ENCODE measurements at regions not wholly inside any gene's neighbourhood (a gene's known extent, or its start where the extent isn't known, plus 50 kb on each side); places are given as distances from the start of the nearest gene placed in this dataset.
"Not testable (repeated sequence)": the region's sequence is repeated elsewhere in the genome, so short reads cannot be mapped to it uniquely, and the experiment has no call there.

DNA sequence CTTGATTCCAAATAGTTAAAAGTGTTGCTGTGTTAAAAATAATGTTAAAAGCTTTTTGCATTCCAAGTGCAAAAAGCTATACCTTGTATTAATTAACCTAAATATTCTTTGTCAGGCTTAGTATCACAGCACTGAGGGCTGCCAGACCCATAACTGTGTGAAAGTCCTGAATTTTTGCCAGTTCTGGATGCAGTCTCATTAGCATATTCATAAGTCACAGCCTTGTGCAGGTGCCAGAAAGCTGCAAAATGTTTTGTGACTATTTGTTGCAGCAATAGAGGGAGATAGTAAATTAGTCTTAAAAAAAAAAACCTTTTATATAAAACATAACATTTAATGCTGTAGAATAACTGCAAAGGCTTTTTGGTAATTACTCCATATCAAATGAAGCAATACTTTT, 56.6 kb downstream of the SLITRK1 start:
- DNase-seq: no peak

DNA sequence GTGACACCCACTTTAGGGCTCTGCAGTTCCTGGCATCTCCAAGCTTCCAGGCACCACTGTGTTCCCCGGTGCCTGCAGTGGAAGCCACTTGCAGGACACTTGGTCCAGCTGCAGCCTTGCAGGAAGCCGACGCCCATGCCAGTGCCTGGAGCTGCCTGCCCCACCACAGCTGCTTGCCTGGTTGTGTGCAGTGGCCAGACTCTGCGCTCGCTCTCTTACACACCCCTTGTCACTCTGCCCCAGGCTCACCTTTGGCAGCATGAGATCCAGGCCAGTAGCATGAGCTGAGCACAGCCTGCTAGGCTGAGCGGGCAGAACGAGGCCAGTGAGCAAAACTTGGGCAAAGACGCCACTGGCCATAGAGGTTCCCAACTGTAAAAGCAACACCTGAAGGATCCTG, 57.7 kb downstream of the SLITRK1 start:
- DNase-seq: no peak

DNA sequence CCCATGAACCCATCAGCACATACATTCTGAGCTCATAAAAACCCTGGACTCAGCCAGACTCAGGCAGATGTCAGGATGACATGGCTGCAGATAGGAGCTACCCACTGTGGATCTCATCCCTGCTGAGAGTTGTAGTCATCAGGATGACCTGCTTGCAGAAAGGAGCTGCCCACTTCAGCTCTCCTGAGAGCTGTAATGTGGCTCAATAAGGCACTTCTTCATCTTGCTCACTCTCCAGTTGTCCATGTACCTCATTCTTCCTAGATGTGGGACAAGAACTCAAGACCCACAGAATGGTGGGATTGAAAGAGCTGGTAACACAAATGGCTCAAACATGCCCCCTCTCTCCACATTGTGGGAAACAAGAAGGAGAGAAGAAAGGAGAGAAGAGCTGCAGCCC, 58.2 kb downstream of the SLITRK1 start:
- no peak for DNase-seq

DNA sequence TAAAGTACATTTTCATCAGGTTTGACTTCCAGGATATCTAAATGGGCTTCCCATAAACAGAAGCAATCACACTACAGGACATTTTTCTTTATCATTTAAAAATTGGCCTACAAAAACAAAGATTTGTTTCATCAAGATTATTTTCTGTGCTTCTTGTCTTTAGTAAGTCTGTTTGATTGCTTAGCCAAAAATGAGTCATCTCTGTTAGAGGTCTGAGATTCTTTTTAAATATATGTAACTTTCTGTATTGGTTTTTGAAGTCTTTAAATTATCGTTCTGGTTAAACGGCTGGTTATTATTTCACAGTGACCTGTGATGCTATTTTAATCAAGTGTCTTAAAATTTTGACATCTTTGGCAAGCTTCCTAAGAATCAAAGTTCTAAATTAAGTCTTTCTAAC, 62.7 kb downstream of the SLITRK1 start:
- no peak for DNase-seq

DNA sequence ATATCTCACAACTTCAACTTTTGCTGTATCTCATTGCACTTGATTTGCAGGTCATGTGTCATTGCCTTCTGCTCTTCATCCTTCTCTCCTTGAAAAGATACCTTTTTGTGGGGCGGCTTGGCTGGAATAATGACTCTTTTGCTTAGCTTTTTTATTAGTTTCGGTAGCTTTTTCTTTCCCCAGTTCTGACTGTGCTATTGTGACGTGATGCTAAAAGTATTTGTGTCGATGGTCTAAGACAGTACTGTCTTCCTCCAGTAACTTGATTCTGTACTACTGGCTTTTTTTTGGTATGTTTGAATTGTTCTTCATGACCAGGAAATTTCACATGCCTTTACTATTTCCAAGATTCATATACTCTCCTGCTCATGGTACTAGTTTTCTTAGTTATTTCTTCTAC, 63.1 kb downstream of the SLITRK1 start:
- no peak for DNase-seq

DNA sequence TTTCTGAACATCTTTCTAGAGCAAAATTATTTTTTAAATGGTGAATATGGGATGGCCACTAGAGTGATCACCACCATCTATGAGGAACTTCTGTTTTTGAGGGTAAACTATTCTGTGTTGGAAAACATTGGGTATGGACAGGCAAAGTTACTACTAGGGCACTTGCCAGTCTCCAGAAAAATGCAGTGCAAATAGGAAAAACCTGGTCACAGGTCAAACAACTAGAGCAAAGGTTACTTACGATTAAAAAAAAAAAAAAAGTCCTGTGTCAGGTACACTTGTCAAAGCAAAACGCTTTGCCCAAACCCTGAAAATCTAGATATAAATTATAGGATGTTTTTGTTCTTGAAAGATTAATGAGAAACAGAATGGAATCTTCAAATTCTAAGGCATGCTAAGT, 66.2 kb downstream of the SLITRK1 start:
- DNase-seq: no peak

DNA sequence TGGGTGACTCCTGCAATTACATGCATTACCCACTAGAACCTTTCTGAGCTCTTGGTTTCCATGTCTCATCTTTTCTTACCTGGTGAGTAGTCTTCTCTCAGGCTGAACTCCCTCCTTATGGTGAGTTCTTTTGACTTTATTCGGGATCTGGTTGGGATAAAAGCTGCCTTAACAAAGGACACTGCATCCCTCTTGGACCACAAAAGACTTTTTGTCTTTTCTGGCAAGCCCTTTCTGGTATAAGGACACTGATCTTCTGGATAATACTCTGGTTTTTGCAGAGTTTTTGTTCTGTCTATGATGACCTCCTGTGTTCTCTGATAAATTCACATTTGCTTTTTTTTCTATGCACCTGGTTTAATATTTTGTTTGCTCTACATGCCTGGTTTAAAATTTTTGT, 66.7 kb downstream of the SLITRK1 start:
- DNase-seq: no peak

DNA sequence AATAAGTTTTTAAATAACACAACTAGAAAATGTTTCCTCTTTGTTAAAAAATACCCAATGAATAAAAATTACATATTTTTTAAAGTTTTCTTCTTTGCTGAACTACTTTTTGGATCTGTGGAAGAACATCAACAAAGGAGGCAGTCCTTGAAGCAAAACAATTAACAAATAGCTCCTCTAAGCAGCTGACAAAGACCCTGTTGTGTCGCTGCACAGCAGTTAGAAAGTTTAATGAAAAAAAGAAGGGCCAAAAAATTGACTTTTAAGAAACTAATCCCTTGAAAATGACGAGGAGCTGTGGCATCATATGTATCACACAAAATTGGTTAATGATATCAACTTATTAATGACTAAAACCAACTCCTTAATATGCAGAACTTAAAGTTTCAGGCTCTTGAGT, 72.1 kb downstream of the SLITRK1 start:
- no peak for DNase-seq

DNA sequence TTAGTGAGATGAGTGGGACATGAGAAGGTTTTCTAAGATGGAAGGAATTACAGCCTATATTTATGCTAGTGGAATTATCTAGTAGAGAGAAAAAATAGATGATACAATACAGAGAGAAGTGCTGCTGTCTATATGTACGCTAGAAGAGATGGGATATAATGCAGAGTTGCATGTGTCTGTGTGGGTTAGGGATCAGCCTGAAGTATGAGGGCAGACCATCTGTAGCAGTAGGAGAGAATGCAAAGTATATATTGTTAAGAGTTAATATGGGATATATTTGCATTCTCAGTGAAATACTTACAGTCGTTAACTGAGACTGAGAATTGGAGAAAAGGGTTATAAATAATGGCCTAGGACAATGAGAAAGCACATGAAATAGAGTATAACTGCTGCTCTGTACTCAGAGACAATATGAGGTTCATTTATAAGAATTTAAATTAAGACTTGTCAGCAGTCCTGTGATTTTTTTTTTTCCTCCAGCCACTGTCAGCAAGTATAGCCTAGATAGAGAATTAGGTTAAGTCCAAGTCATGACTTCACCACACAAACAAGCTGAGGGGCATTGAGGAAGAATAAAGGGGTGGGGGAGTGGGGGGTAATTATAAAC, 77.8 kb downstream of the SLITRK1 start:
- no peak for DNase-seq

DNA sequence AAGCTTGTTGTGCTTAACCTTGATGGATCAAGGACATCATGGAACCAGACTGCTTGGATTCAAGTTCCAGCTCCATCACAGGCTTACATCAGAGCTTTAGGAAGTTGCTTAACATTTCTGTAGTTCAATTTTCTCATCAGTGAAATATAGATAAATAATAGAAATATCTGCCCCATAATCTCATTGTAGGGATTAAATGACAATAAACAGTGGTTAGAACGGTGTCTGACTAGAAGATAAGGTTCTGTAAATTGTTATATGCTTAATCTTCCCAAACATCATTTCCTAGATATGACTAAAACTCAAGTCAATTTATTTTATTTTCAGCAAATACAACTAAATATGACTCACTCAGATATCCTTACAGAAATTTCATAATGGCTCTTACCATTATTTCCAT, 83.5 kb downstream of the SLITRK1 start:
- no peak for DNase-seq

DNA sequence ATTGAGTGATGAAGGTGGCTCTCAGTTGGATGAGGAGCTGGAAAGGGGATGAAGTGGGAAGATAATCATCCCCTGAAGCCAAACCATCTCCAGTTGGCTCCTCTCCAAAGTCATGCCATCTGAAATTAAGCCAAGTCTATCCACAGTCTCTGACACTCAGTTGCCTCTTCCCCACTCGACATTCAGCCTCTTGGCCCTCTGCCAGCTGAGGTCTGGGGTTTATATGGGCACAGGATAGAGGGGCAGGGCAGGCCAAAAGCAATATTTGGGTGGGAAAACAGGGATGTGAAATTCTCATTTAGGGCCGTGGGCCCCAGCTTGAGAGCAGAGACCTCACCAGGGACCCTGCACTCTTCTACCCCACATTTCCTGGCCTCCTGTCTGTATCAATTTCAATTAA, 85.9 kb downstream of the SLITRK1 start:
- DNase-seq: no peak

DNA sequence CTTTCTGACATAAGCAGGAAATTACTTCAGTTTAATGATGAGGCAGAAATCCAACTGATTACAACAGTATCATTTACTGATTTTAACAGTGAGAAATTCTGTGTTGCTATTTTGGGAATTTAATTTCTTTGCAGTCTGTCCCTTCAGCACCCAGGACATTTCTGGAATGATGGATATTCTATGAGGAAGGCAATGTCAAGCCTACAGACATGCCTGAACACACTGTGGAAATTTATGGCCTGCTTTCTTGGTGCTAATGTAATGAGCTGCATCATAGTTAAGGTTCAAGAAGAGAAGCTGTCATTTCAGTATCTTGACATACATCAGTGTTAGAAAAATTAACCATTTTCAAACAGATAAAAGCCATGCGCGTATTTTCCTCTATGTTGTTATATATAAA, 87.7 kb downstream of the SLITRK1 start:
- DNase-seq: no peak

DNA sequence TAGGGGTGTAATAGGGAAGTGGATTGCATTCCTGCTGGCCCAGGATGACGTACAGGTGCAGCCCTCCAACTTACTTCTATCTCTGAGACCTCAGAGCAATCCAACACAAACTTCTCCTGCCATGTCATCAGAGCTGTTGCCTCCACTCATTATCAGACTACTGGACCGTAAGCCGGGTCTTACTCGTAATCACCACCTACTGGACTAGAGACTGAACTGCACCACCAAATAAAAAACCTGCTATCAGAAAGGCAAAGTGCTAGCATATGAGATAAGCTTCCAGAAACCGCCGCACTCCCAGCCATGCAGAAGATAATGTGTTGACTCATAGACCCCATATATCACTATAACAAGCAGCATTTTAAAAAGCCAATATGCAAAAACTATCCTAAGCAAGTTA, 102.0 kb downstream of the SLITRK1 start:
- no peak for DNase-seq

DNA sequence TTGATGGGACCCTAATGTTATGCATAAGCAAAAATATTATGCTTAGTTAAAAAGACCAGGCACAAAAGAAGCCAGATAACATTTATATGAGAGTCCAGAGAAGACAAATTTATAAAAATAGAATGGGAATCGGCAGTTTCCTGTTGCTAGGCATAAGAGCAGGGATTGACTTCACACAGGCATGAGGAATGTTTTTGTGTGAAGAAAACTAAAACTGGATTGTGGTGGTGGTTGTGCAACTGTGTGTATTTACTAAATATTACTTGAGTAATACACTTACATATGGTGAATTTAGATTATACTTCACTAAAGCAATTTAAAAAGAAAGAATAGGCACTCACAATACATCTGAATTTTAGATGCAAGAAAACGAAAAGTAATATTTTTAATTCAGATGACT, 108.3 kb downstream of the SLITRK1 start:
- DNase-seq: no peak

DNA sequence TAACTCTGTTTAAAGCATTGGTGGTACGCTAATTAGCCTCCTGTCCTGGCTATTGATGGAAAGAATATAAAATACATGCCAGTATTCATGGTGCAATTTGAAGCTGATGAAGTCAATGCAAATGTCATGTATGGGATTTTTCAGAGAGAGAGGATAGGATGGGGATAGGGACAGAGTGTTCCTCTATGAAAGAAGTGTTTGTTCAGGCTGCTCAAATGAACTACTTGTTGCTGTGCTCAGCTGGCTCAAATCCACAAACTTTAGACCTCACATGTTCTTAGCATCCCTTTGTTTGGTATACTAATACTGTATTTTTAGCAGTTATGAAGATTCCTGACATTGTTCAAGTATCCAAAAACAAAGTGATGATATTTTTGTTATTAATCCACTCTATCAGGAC, 116.5 kb downstream of the SLITRK1 start:
- DNase-seq: no peak

DNA sequence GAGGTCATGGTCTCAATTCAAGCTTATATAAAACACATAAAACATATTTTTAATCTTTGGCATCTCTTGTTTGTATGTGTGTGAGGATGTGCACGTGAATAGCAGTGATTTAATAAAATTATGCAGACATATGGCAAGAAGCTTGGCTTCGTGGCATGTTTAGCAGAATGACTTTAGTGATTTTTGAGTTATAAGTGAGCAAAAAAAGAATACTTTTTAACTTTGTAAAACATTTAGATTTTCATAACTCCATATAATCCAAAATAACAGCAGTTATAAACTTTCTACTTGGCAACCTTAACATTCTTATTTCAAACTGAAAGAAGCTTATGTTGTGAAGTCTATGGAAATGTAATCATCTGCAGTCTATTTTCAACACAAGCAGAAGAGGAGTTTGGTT, 120.6 kb downstream of the SLITRK1 start:
- peak; percentile 64 for DNase-seq

DNA sequence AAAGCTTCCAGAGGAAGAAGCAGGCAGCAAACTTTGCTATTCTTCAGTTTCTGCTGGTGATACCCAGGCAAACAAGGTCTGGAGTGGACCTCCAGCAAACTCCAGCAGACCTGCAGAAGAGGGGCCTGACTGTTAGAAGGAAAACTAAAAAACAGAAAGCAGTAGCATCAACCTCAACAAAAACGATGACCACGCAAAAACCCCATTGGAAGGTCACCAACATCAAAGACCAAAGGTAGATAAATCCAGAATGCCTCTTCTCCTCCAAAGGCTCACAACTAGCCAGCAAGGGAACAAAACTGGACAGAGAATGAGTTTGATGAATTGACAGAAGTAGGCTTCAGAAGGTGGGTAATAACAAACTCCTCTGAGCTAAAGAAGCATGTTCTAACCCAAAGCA, 127.1 kb downstream of the SLITRK1 start:
- DNase-seq: not testable (repeated sequence)

DNA sequence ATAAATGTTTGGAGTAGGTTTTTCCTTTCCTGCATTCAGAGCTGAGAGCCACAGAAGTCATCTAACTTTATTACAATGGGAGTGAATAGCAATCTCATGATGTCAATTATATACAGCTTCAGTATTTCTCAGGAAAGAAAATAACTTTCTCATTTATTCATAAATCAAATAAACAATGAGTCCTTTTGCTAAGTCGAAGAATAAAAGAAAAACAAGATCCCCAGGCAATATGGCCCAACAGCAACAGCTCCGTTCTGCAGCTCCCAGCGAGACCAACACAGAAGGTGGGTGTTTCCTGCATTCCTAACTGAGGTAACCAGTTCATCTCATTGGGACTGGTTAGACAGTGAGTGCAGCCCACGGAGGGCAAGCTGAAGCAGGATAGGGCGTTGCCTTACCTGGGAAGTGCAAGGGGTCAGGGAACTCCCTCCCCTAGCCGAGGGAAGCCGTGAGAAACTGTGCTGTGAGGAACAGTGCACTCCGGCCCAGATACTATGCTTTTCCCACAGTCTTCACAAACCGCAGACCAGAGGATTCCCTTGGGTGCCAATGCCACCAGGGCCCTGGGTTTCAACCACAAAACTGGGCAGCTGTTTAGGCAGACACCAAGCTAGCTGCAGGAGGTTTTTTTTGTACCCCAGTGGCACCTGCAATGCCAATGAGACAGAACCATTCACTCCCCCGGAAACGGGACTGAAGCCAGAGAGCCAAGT, 128.2 kb downstream of the SLITRK1 start:
- DNase-seq: no peak

DNA sequence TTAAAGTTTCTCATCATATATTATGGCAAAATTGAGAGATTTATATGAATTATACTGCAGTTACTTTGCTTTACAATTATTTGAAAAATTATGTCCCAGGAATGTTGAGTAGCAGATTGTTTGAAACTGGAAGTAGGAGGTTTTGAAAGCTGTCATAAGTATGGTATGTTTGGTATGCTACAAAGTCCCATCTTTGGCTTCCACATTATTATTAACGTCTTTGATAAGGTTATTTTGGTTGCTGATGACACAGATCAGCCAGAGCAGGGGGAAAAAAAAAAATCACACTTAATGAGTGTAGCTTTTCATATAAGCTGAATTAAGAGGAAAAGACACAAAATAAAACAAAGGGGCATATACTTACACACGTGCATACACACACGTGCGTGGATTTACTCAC, 130.1 kb downstream of the SLITRK1 start:
- no peak for DNase-seq

DNA sequence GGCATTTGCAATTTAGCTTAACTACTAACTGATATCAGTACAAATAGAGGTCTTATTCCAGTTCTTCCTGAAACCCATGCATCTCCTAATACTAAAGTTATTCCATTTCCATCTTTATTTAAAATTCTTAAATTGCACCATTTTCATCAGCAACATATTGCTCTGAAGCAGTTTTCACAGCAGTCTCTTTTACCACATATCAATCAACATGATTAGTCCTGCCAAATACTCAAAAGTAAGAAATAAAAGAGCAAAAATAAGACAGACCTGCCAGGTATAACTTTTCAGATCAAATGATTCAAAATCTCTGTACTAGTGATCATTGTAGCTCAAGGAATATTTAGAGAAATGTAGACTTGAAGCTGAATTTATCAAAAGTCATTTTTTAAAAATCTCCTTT, 141.7 kb downstream of the SLITRK1 start:
- DNase-seq: no peak

DNA sequence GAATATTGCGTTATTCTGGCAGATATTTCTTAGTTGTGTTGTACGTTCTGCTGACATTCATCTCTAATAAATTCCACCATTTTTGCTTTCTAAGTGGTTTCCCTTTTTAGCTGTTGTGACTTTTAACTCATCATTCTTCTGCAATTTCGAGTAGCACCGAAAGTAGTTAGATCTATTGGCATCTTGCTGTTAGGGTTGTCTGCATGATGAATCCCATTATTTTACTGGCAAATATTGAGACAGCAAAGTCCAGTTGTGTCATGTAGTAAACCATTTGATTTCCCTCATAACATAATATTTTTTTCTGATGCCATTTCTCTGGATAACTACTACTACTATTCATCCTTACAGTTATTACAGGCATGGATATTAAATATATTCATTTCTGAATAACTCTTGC, 143.9 kb downstream of the SLITRK1 start:
- no peak for DNase-seq

DNA sequence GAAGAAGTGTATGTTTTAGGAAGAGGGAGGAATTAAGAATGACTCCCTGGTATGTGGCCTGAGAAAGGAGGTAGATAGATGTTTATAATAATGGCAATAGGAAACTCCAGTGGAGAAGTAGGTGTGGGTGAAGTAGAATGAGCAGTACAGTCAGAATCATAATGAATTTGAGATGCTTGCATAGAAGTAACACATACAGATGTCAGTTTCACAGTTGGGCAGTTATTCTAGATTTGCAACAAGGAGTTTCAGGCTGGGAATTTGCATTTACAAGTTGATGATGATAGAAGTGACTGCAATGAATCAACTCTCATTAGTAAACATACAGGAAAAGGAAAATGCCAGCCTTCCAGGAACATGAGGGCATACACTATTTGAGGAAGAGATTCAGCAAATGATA, 149.0 kb downstream of the SLITRK1 start:
- DNase-seq: no peak

DNA sequence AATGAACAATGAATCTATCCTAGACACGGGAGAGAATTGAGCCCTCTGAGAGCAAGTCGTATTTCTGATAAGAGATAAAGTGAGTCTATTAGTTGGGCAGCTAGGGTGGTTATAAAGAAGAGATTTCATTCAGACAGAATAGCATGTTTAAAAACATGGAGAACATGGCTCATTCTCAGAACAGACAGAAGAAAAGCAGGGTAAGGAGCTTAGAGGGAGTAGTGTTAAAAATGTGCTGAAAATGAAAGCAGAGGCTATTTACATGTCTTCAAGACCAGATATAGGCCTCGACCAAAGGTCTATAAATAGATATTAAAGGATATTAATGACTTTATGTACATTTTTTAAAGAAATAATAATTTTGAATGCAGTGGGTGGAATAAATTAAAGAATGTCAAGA, 149.5 kb downstream of the SLITRK1 start:
- no peak for DNase-seq

DNA sequence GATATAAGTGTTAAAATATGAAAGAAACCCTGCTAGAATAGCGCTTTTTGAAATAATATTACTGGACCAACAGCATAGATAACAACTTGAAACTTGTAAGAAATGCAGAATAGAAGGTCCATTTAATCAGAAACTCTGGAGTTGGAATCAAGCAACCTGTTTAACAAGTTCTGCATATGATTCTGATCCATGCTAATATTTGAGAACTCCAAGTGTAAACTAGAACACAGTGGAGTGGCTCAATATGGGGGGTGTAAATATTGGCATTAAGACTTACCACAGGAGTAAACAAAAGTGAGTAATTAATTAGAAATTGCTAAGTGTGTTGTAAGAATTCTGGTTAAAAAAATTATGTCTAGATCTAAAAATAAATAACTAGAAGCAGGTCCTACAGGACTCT, 151.2 kb downstream of the SLITRK1 start:
- DNase-seq: no peak

DNA sequence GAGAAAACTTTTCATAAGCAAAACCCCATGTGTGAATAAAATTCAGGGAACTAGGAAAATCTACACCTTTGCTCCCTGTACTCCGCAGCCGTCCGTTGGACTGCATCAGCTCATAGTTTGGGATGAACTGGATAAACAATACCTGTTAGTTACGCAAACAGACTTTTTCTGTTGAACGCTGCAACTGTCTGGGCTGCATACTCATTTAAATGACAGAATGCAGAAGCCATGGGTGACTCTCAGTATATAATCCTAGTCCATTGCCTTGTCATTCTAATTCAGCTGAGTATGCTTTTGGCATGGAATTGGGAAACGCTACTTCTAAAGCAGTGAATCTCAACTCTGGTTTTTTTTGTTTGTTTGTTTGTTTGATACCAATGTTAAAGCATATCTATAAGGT, 151.6 kb downstream of the SLITRK1 start:
- DNase-seq: no peak
